ENCODE measurements at regions not wholly inside any gene's neighbourhood (a gene's known extent, or its start where the extent isn't known, plus 50 kb on each side); places are given as distances from the start of the nearest gene placed in this dataset.

DNA sequence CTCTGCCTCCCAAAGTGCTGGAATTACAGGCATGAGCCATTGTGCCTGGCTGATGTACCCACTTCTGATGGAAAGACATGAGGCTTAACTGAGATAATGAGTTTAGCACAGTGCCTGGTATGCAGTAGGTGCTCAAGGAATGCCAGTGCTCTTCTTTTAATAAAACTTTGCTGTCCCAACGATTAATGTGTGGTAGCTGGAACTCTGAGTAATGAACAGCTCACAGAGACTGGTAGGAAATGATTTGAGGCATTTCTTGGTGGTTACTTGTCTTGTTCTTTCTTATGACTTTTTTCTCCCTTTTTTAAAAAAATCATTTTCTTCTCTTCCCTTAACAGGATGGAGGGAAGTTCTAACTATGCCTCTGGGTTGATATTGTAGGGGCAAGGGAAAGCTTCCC is 235.7 kb upstream of the PWP1 start:
- TF ChIP-seq, protein P1, sequence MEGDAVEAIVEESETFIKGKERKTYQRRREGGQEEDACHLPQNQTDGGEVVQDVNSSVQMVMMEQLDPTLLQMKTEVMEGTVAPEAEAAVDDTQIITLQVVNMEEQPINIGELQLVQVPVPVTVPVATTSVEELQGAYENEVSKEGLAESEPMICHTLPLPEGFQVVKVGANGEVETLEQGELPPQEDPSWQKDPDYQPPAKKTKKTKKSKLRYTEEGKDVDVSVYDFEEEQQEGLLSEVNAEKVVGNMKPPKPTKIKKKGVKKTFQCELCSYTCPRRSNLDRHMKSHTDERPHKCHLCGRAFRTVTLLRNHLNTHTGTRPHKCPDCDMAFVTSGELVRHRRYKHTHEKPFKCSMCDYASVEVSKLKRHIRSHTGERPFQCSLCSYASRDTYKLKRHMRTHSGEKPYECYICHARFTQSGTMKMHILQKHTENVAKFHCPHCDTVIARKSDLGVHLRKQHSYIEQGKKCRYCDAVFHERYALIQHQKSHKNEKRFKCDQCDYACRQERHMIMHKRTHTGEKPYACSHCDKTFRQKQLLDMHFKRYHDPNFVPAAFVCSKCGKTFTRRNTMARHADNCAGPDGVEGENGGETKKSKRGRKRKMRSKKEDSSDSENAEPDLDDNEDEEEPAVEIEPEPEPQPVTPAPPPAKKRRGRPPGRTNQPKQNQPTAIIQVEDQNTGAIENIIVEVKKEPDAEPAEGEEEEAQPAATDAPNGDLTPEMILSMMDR (IDR thresholded peaks at IDR 0.05): no peak
- TF ChIP-seq POLR2A (IDR thresholded peaks at IDR 0.05): no peak

Measured in body of pancreas (tissue), 4 donors.